Erythroblast (primary cell): ENCODE measurements at regions not wholly inside any gene's neighbourhood (a gene's known extent, or its start where the extent isn't known, plus 50 kb on each side); places are given as distances from the start of the nearest gene placed in this dataset.

Source experiments
- GATA1 ChIP-seq: IDR thresholded peaks from 2 replicates; pipeline ENCODE4 v1.6.1; 2011; ENCODE audit warnings: low read depth, mild to moderate bottlenecking, control low read depth, low read length, moderate library complexity
- POLR2A ChIP-seq: IDR thresholded peaks from 2 replicates; pipeline ENCODE4 v1.6.1; 2011; ENCODE audit warnings: mild to moderate bottlenecking, low read length

GRCh38 chr3:87158823-87159222 is 68.3 kb upstream of the CHMP2B start:
- TF ChIP-seq POLR2A = no peak
- no peak for TF ChIP-seq GATA1
